Hepatocyte (in vitro differentiated cells): ENCODE measurements at regions not wholly inside any gene's neighbourhood (a gene's known extent, or its start where the extent isn't known, plus 50 kb on each side); places are given as distances from the start of the nearest gene placed in this dataset.

Experiments used
- DNase-seq: peaks from one replicate; pipeline ENCODE4 v3.0.0-alpha.2; 2016; ENCODE audit warnings: low spot score
- H2AFZ ChIP-seq: fragments of 200-600 bp; sonication (generic); 2 replicates; pipeline ENCODE4 v1.6.0; 2016; ENCODE audit warnings: antibody characterized with exemption, mild to moderate bottlenecking
- H3K27ac ChIP-seq: fragments of 200-600 bp; sonication (generic); 2 replicates; pipeline ENCODE4 v1.5.1; 2016; ENCODE audit warnings: mild to moderate bottlenecking
- H3K27me3 ChIP-seq: fragments of 200-600 bp; sonication (generic); 2 replicates; pipeline ENCODE4 v1.6.1; 2016
- H3K36me3 ChIP-seq: fragments of 200-600 bp; sonication (generic); replicated peaks from 2 replicates; pipeline ENCODE4 v1.5.1; 2016; ENCODE audit warnings: low read depth; ENCODE audit not compliant: insufficient read depth
- H3K4me1 ChIP-seq: fragments of 200-600 bp; sonication (generic); 2 replicates; pipeline ENCODE4 v1.5.1; 2016; ENCODE audit warnings: mild to moderate bottlenecking, moderate library complexity; ENCODE audit not compliant: insufficient read depth
- H3K4me2 ChIP-seq: fragments of 200-600 bp; sonication (generic); 2 replicates; pipeline ENCODE4 v1.6.0; 2016
- H3K4me3 ChIP-seq: fragments of 200-600 bp; sonication (generic); 2 replicates; pipeline ENCODE4 v1.5.1; 2016; ENCODE audit warnings: mild to moderate bottlenecking
- H3K79me2 ChIP-seq: fragments of 200-600 bp; sonication (generic); 2 replicates; pipeline ENCODE4 v1.6.0; 2017; ENCODE audit warnings: mild to moderate bottlenecking
- H3K9me2 ChIP-seq: fragments of 200-600 bp; sonication (generic); replicated peaks from 2 replicates; pipeline ENCODE4 v1.6.0; 2017; ENCODE audit warnings: mild to moderate bottlenecking; ENCODE audit not compliant: insufficient read depth
- H3K9me3 ChIP-seq: fragments of 200-600 bp; sonication (generic); 2 replicates; pipeline ENCODE4 v1.5.1; 2016; ENCODE audit warnings: low read depth, mild to moderate bottlenecking
- H4K20me1 ChIP-seq: fragments of 200-600 bp; sonication (generic); 2 replicates; pipeline ENCODE4 v1.6.0; 2016; ENCODE audit warnings: mild to moderate bottlenecking; ENCODE audit not compliant: insufficient read depth, poor library complexity, severe bottlenecking
- CTCF ChIP-seq: fragments of 200-600 bp; sonication (generic); IDR thresholded peaks from 2 replicates; pipeline ENCODE4 v1.5.1; 2016; ENCODE audit warnings: antibody characterized with exemption, mild to moderate bottlenecking; ENCODE audit not compliant: poor library complexity
- EZH2 ChIP-seq: fragments of 200-600 bp; sonication (generic); IDR thresholded peaks from 2 replicates; pipeline ENCODE4 v1.6.1; 2016; ENCODE audit warnings: antibody characterized with exemption, mild to moderate bottlenecking, borderline replicate concordance
- EZH2phosphoT487 ChIP-seq: fragments of 200-600 bp; sonication (generic); IDR thresholded peaks from one replicate; pipeline ENCODE4 v1.6.1; 2018; ENCODE audit warnings: antibody characterized with exemption, mild to moderate bottlenecking, low read depth, moderate library complexity; ENCODE audit not compliant: unreplicated experiment, severe bottlenecking
- WGBS: methylation state at CpG from one replicate; pipeline ENCODE4 v1.1.6; 2016; ENCODE audit warnings: low lambda C conversion rate; ENCODE audit errors: missing lambda C conversion rate; 5-methylcytosine and 5-hydroxymethylcytosine counted together

DNA sequence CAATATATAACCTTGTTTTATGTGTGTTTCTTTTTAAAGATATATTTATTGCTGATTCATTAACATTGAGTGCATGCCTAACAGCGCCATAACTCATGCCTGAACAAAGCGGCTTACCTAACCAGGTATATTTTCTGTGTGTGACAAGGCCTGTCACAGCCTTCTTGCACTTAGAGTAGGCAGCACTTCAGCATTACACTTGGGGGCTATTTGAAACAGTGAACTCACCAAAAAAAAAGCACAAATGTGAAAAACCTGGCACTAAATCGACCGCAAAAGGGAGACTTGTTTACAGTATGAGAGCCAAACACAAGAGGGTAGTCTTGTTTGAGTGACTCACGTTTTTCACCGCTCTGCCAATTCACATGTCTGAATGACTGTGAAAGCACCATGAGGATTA lies 111.7 kb downstream of the DISP1 start:
- no peak for TF ChIP-seq EZH2
- no peak for TF ChIP-seq CTCF
- TF ChIP-seq EZH2phosphoT487, result no peak
- Histone ChIP-seq H3K36me3 (no peaks in the 10 kb centered on the region), H3K27ac (no peak overlapping the region), H2AFZ (no peak overlapping the region), H3K9me2 (no peaks in the 10 kb centered on the region), H3K4me2 (no peak overlapping the region), H3K9me3 (no peaks in the 10 kb centered on the region), H4K20me1 (no peaks in the 10 kb centered on the region), H3K79me2 (peaks cover 14% of the 10 kb centered on the region), H3K4me3 (no peak overlapping the region), H3K27me3 (no peaks in the 10 kb centered on the region), H3K4me1 (peaks cover 10% of the 10 kb centered on the region)
- no peak for DNase-seq
- 76% methylated on average over 6 of the region's 6 CpGs for WGBS

GRCh38 chr1:222927031-222927430 lies 112.2 kb downstream of the DISP1 start:
- Histone ChIP-seq H3K4me1 (peaks cover 15% of the 10 kb centered on the region), H3K36me3 (no peaks in the 10 kb centered on the region), H3K4me3 (no peak overlapping the region), H3K9me3 (no peaks in the 10 kb centered on the region), H4K20me1 (no peaks in the 10 kb centered on the region), H3K27me3 (no peaks in the 10 kb centered on the region), H3K79me2 (peaks cover 17% of the 10 kb centered on the region), H3K9me2 (no peaks in the 10 kb centered on the region), H3K4me2 (no peak overlapping the region), H3K27ac (no peak overlapping the region), H2AFZ (no peak overlapping the region)
- DNase-seq, result no peak
- TF ChIP-seq EZH2 (no peak), CTCF (no peak)
- 95% methylated on average over 4 of the region's 4 CpGs for WGBS

DNA sequence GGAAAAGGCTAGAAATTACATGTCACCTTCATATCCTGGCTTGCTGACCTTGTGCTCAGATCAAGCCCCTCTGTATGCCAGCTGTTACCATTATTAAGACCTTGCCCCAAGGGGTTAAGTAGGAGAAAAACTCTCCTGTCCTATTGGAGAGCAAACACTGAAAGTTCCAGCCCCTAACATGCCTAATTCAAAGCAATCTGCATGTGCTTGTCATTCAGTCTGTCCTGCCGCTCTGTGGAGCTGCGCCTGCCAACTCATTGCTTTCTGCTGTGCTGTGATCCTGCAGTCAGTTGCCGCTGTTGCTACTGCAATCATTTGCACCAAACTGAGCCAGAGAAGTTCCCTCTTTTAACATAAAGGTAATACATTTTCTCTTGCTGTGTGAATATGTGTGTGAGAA lies 113.4 kb downstream of the DISP1 start:
- 14% methylated on average over 3 of the region's 3 CpGs for WGBS
- Histone ChIP-seq H3K4me2 (peak overlapping the region; percentile 69), H3K9me2 (no peaks in the 10 kb centered on the region), H4K20me1 (no peaks in the 10 kb centered on the region), H2AFZ (peak overlapping the region; percentile 22), H3K79me2 (peaks cover 23% of the 10 kb centered on the region), H3K4me3 (peak overlapping the region; percentile 8), H3K27ac (peak overlapping the region; percentile 43), H3K9me3 (no peaks in the 10 kb centered on the region), H3K4me1 (peaks cover 16% of the 10 kb centered on the region), H3K36me3 (no peaks in the 10 kb centered on the region), H3K27me3 (no peaks in the 10 kb centered on the region)
- TF ChIP-seq EZH2phosphoT487, result no peak
- no peak for TF ChIP-seq CTCF
- TF ChIP-seq EZH2, result no peak
- peak; percentile 73 for DNase-seq

DNA sequence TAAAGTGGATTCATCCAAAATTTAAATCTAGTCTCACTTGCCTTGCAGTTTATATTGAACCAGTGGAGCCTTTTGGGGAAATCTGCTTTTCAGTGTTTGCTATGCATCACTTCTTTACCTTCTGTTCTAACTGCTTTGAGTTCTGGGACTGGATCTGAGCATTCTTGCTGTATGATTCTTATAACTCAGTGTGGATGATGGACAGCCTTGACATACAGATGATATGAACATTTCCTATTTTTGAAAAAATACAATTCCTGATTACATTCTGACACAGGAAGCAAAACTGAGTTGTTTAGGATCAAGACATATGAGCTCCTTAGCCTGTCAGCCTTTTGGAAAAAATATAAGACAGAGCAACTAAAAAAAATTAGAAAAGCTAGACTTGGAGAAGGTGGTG lies 115.2 kb downstream of the DISP1 start:
- Histone ChIP-seq H2AFZ (no peak overlapping the region), H3K4me2 (peak overlapping the region; percentile 69), H3K9me3 (no peaks in the 10 kb centered on the region), H3K4me1 (peaks cover 16% of the 10 kb centered on the region), H3K27ac (no peak overlapping the region), H3K9me2 (no peaks in the 10 kb centered on the region), H3K36me3 (no peaks in the 10 kb centered on the region), H3K79me2 (peaks cover 25% of the 10 kb centered on the region), H3K4me3 (no peak overlapping the region), H4K20me1 (no peaks in the 10 kb centered on the region), H3K27me3 (no peaks in the 10 kb centered on the region)
- TF ChIP-seq EZH2phosphoT487, result no peak
- TF ChIP-seq EZH2, result no peak
- no peak for TF ChIP-seq CTCF
- DNase-seq, result no peak
